Thoracic aorta (tissue), 2 donors: ENCODE measurements at regions not wholly inside any gene's neighbourhood (a gene's known extent, or its start where the extent isn't known, plus 50 kb on each side); places are given as distances from the start of the nearest gene placed in this dataset.

Experiments used
- ATAC-seq: fragments of 150-250 bp; one replicate; pipeline ENCODE4 v1.8.0; 2017; ENCODE audit warnings: low read depth; ENCODE audit not compliant: insufficient number of reproducible peaks, low FRiP score
- DNase-seq: peaks from one replicate; pipeline ENCODE4 v3.0.0-alpha.2; 2020; ENCODE audit warnings: low spot score
- H3K27ac ChIP-seq, 2 donors: fragments of 200-600 bp; sonication (generic); 1 replicate in 1 of 2; 2 replicates in 1 of 2; pipeline ENCODE4 v1.5.1; 2016; ENCODE audit warnings: mild to moderate bottlenecking in 2 of 2, moderate library complexity in 2 of 2
- H3K27me3 ChIP-seq: fragments of 200-600 bp; sonication (generic); replicated peaks from 2 replicates; pipeline ENCODE4 v1.6.0; 2016; ENCODE audit warnings: mild to moderate bottlenecking; ENCODE audit not compliant: insufficient read depth
- H3K36me3 ChIP-seq: fragments of 200-600 bp; sonication (generic); one replicate; pipeline ENCODE4 v1.5.1; 2016
- H3K4me1 ChIP-seq, 2 donors: fragments of 200-600 bp; sonication (generic); 1 replicate in 1 of 2; 2 replicates in 1 of 2; pipeline versions ENCODE4 v1.5.1 to v1.6.0; 2016; ENCODE audit warnings: low read depth in 2 of 2, mild to moderate bottlenecking in 1 of 2; ENCODE audit not compliant: control insufficient read depth in 1 of 2
- H3K4me3 ChIP-seq: fragments of 200-600 bp; sonication (generic); 2 replicates; pipeline ENCODE4 v1.5.1; 2016; ENCODE audit warnings: mild to moderate bottlenecking
- H3K9me3 ChIP-seq: fragments of 200-600 bp; sonication (generic); 2 replicates; pipeline ENCODE4 v1.5.1; 2016
- CTCF ChIP-seq: fragments of 200-600 bp; sonication (generic); IDR thresholded peaks from one replicate; pipeline ENCODE4 v1.5.1; 2019; ENCODE audit warnings: antibody characterized with exemption

GRCh38 chr13:105798541-105798940 is 736.9 kb downstream of the EFNB2 start:
- H3K27ac ChIP-seq, result no peak overlapping the region

GRCh38 chr13:105796081-105796480 is 739.4 kb downstream of the EFNB2 start:
- H3K4me3 ChIP-seq, result no peak overlapping the region
- no peaks in the 10 kb centered on the region for H3K36me3 ChIP-seq
- no peak for TF ChIP-seq CTCF
- H3K27me3 ChIP-seq, result no peaks in the 10 kb centered on the region
- no peak for DNase-seq
- H3K27ac ChIP-seq, result no peak overlapping the region
- no peaks in the 10 kb centered on the region for H3K9me3 ChIP-seq
- no peak for ATAC-seq
- H3K4me1 ChIP-seq, result no peaks in the 10 kb centered on the region

More at GRCh38 chr13:105798541-105798940, 736.9 kb downstream of the EFNB2 start:
- no peak for DNase-seq
- H3K36me3 ChIP-seq, result no peaks in the 10 kb centered on the region
- no peaks in the 10 kb centered on the region for H3K27me3 ChIP-seq
- no peak overlapping the region for H3K4me3 ChIP-seq
- no peaks in the 10 kb centered on the region for H3K4me1 ChIP-seq
- no peak for ATAC-seq
- no peaks in the 10 kb centered on the region for H3K9me3 ChIP-seq
- TF ChIP-seq CTCF, result no peak

- no peaks in the 10 kb centered on the region for H3K27me3 ChIP-seq
- no peak overlapping the region for H3K4me3 ChIP-seq
- H3K4me1 ChIP-seq, result peaks cover 3 to 18% of the 10 kb centered on the region in 2 donors
- no peaks in the 10 kb centered on the region for H3K36me3 ChIP-seq
- H3K9me3 ChIP-seq, result no peaks in the 10 kb centered on the region
- no peak overlapping the region for H3K27ac ChIP-seq
- ATAC-seq, result no peak
- no peak for DNase-seq
- no peak for TF ChIP-seq CTCF
Measured at GRCh38 chr13:105790923-105791322, 744.5 kb downstream of the EFNB2 start.

GRCh38 chr13:105788530-105788929 is 746.9 kb downstream of the EFNB2 start:
- H3K9me3 ChIP-seq, result no peaks in the 10 kb centered on the region
- H3K36me3 ChIP-seq, result no peaks in the 10 kb centered on the region
- ATAC-seq, result no peak
- no peak overlapping the region for H3K27ac ChIP-seq
- no peak overlapping the region for H3K4me3 ChIP-seq
- TF ChIP-seq CTCF, result no peak
- no peak for DNase-seq
- H3K4me1 ChIP-seq, result peaks cover 3 to 18% of the 10 kb centered on the region in 2 donors
- H3K27me3 ChIP-seq, result no peaks in the 10 kb centered on the region

- H3K36me3 ChIP-seq, result no peaks in the 10 kb centered on the region
- peaks cover 3 to 18% of the 10 kb centered on the region in 2 donors for H3K4me1 ChIP-seq
- H3K27ac ChIP-seq, result peak overlapping the region in 1 of 2 donors; percentile 7
- DNase-seq, result no peak
- H3K27me3 ChIP-seq, result no peaks in the 10 kb centered on the region
- H3K4me3 ChIP-seq, result peak overlapping the region; percentile 33
- no peak for ATAC-seq
- H3K9me3 ChIP-seq, result no peaks in the 10 kb centered on the region
- no peak for TF ChIP-seq CTCF
Measured at GRCh38 chr13:105787632-105788031, 747.8 kb downstream of the EFNB2 start.
